Activated CD8-positive, alpha-beta T cell treated with anti-CD3 and anti-CD28 coated beads for 36 hours (primary cell): ENCODE measurements at regions not wholly inside any gene's neighbourhood (a gene's known extent, or its start where the extent isn't known, plus 50 kb on each side); places are given as distances from the start of the nearest gene placed in this dataset.

Experiments
- ATAC-seq: fragments of 200-7000 bp; cut with Tn5 transposase; one replicate; pipeline ENCODE4 v1.10.0; 2021; ENCODE audit warnings: mild to moderate bottlenecking, moderate library complexity
- CTCF ChIA-PET: fragments of 350-600 bp; sonication (Branson Sonifier 250); formaldehyde crosslinking; loops from one replicate; lab custom pipeline; 2021; ENCODE audit warnings: antibody characterized with exemption; lab: Charles Lee
- POLR2A ChIA-PET: fragments of 350-600 bp; sonication (Branson Sonifier 250); formaldehyde crosslinking; loops from one replicate; lab custom pipeline; 2021; ENCODE audit warnings: antibody characterized with exemption; lab: Charles Lee
- DNase-seq: peaks from one replicate; pipeline ENCODE4 v3.0.0-alpha.2; 2020
- H3K27ac Mint-ChIP-seq: one replicate; pipeline ENCODE4 v1.8.0; 2021; ENCODE audit warnings: mild to moderate bottlenecking, mixed read lengths
- H3K27me3 Mint-ChIP-seq: one replicate; pipeline ENCODE4 v1.8.0; 2021; ENCODE audit warnings: mixed read lengths
- H3K36me3 Mint-ChIP-seq: one replicate; pipeline ENCODE4 v1.8.0; 2021; ENCODE audit warnings: low read depth, mixed read lengths
- H3K4me1 Mint-ChIP-seq: one replicate; pipeline ENCODE4 v1.8.0; 2021; ENCODE audit warnings: low read depth, mixed read lengths
- H3K4me3 Mint-ChIP-seq: one replicate; pipeline ENCODE4 v1.8.0; 2021; ENCODE audit warnings: mild to moderate bottlenecking, moderate library complexity, mixed read lengths
- H3K9me3 Mint-ChIP-seq: one replicate; pipeline ENCODE4 v1.8.0; 2021; ENCODE audit warnings: mixed read lengths
- intact Hi-C: fragments of 100-400 bp; cut with micrococcal nuclease; formaldehyde crosslinking; loops from one replicate; pipeline ENCODE4 v1.10.0; 2022
- TF ChIP-seq, protein P1 (sequence below): fragments of 200-600 bp; IDR thresholded peaks from one replicate; pipeline ENCODE4 v1.8.0; 2022; ENCODE audit warnings: antibody characterized with exemption, mild to moderate bottlenecking

DNA sequence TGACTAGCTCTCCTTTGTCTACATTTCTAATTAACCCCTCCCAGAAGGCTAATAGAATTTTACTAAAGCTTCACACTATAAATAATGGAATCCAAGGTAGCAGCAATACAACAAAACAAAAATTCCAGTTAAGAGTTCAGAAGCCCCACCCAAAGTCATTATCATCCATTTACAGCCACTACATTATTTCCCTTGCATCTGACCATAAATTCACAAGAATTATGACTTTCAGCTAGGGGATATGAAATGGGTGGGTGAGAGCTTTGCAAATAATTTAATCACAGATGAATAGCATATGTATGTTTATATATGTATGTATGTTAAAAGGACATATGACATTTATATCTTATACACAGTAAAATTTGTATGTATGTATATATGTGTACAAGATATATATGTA lies 65.3 kb upstream of the PTGDR start:
- no peaks in the 10 kb centered on the region for H3K27me3 Mint-ChIP-seq
- peaks cover 2% of the 10 kb centered on the region for H3K4me1 Mint-ChIP-seq
- DNase-seq (no peak), ATAC-seq (no peak)
- POLR2A ChIA-PET: interaction anchor here (1.0 kb wide), 1 partner anchor 18 kb away, joined by 3 read pairs; no protein-coding TSS in a partner anchor
- intact Hi-C loops: no loop called here
- CTCF ChIA-PET: no interaction called here
- H3K27ac Mint-ChIP-seq: no peak overlapping the region
- peaks cover 6% of the 10 kb centered on the region for H3K9me3 Mint-ChIP-seq
- H3K36me3 Mint-ChIP-seq: no peaks in the 10 kb centered on the region
- TF ChIP-seq, protein P1, sequence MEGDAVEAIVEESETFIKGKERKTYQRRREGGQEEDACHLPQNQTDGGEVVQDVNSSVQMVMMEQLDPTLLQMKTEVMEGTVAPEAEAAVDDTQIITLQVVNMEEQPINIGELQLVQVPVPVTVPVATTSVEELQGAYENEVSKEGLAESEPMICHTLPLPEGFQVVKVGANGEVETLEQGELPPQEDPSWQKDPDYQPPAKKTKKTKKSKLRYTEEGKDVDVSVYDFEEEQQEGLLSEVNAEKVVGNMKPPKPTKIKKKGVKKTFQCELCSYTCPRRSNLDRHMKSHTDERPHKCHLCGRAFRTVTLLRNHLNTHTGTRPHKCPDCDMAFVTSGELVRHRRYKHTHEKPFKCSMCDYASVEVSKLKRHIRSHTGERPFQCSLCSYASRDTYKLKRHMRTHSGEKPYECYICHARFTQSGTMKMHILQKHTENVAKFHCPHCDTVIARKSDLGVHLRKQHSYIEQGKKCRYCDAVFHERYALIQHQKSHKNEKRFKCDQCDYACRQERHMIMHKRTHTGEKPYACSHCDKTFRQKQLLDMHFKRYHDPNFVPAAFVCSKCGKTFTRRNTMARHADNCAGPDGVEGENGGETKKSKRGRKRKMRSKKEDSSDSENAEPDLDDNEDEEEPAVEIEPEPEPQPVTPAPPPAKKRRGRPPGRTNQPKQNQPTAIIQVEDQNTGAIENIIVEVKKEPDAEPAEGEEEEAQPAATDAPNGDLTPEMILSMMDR: no peak
- H3K4me3 Mint-ChIP-seq: no peak overlapping the region

DNA sequence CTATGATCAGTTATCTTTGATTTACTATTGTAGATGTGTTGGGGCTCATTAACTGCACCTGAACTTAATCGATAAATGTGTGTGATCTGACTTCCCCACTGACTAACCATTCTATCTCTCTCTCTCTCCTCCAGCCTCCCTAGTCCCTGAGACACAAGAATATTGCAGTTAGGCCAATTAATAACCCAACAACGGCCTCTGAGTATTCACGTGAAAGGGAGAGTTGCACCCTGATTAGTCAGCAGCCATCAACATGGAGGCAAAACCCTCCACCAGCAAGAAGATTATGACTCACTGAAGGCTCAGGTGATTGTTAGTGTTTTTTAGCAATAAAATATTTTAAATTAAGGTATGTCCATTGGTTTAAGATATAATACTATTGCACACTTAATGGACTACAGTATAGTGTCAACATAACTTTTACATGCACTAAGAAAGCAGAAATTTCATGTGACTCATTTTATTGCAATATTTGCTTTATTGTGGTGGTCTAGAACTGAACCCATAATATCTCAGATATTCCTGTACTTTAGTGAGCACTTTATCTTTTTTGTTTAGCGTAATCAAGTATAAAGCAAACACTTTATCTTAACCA lies 77.1 kb upstream of the PTGDR start:
- Mint-ChIP-seq H3K36me3 (peaks cover 3% of the 10 kb centered on the region), H3K27me3 (no peaks in the 10 kb centered on the region), H3K9me3 (peaks cover 3% of the 10 kb centered on the region), H3K4me1 (peaks cover 29% of the 10 kb centered on the region), H3K4me3 (no peak overlapping the region), H3K27ac (no peak overlapping the region)
- ATAC-seq: no peak
- DNase-seq: no peak
- CTCF ChIA-PET: no interaction called here
- intact Hi-C loops: no loop called here
- TF ChIP-seq, protein P1: no peak
- POLR2A ChIA-PET: no interaction called here

DNA sequence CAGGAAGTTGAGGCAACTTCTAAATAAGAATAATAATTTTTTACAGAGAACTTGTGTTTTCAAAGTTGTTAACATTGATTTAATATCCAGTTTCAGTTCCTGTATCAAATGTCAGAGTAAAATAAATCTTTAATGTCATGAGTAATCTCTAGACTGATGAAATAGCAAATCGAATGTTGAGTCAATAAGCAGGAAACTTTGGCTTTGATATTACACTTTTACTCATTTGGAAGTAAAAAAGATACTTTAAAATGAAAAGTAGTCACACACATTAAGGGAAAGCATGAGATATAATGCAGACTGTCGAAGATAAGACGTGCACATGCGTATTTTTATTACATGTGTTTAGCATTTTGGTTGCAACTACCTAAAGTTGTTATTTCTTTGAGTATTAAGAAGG lies 78.2 kb upstream of the PTGDR start:
- intact Hi-C loops: no loop called here
- DNase-seq (no peak), ATAC-seq (peak; percentile 62)
- H3K27ac Mint-ChIP-seq: no peak overlapping the region
- H3K27me3 Mint-ChIP-seq: no peaks in the 10 kb centered on the region
- peaks cover 29% of the 10 kb centered on the region for H3K4me1 Mint-ChIP-seq
- TF ChIP-seq, protein P1: no peak
- ChIA-PET CTCF (no interaction called here), POLR2A (no interaction called here)
- H3K4me3 Mint-ChIP-seq: no peak overlapping the region
- no peaks in the 10 kb centered on the region for H3K9me3 Mint-ChIP-seq
- no peaks in the 10 kb centered on the region for H3K36me3 Mint-ChIP-seq

DNA sequence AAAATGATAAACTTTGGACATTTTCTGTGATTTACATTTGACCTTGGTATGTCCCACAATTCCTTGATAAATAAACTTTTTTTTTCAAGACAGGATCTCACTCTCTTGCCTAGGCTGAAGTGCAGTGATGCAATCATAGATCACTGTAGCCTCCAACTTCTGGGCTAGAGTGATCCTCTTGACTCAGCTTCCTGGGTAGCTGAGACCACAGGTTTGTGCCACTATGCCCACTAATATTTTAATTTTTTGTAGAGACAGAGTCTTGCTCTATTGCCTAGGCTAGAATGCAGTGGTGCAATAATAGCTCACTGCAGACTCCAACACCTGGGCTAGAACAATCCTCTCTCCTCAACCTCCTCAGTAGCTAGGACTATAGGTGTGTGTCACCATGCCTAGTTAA lies 79.1 kb upstream of the PTGDR start:
- Mint-ChIP-seq H3K27ac (no peak overlapping the region), H3K27me3 (no peaks in the 10 kb centered on the region), H3K36me3 (no peaks in the 10 kb centered on the region), H3K4me1 (peaks cover 29% of the 10 kb centered on the region), H3K9me3 (no peaks in the 10 kb centered on the region), H3K4me3 (no peak overlapping the region)
- TF ChIP-seq, protein P1: no peak
- DNase-seq (no peak), ATAC-seq (no peak)
- POLR2A ChIA-PET: no interaction called here
- intact Hi-C loops: no loop called here
- CTCF ChIA-PET: no interaction called here

DNA sequence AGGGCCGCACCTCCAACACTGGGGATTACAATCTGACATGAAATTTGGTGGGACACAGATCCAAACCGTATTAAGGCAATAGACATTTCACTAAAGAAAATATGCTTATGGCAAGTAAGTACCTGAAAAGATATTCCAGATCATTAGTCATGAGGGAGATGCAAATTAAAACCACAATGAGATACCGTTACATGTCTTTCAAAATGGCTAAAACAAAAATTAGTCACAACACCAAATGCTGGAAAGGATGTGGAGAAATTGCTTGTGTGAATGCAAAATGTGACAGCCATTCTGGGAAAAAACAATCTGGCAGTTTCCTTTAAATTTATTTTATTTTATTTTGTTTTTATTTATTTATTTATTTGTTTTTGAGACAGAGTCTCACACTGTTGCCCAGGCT lies 82.3 kb upstream of the PTGDR start:
- peaks cover 13% of the 10 kb centered on the region for H3K9me3 Mint-ChIP-seq
- CTCF ChIA-PET: interaction anchor here (1.2 to 2.0 kb wide), 2 partner anchors 9 to 54 kb away, joined by 3 to 4 read pairs; no protein-coding TSS in a partner anchor
- intact Hi-C loops: no loop called here
- H3K36me3 Mint-ChIP-seq: peaks cover 5% of the 10 kb centered on the region
- TF ChIP-seq, protein P1: no peak
- DNase-seq (no peak), ATAC-seq (no peak)
- H3K27me3 Mint-ChIP-seq: no peaks in the 10 kb centered on the region
- POLR2A ChIA-PET: no interaction called here
- peaks cover 27% of the 10 kb centered on the region for H3K4me1 Mint-ChIP-seq
- no peak overlapping the region for H3K4me3 Mint-ChIP-seq
- no peak overlapping the region for H3K27ac Mint-ChIP-seq
